ENCODE measurements at regions not wholly inside any gene's neighbourhood (a gene's known extent, or its start where the extent isn't known, plus 50 kb on each side); places are given as distances from the start of the nearest gene placed in this dataset.

DNA sequence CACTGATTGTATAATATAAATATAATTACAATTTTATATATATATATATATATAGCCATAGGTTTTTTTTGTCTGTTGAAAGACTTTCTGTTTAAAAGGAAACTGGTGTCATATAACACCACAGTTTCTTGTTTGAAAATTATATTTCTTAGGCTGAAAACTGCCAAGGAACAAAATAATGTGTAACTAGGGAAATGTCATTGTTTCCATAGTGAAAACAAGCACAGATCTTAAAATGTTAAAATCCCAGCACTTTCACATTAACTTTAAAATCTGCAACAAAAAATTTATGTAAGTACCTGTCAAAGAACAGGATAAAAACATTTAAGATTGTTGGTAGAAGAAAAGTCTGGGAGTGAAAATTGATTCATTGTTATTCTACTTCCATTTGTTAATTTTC, 104.2 kb downstream of the ATP6V1G3 start:
- TF ChIP-seq POLR2AphosphoS5 (IDR thresholded peaks at IDR 0.05; ENCODE audit: insufficient read depth, low read depth, low read length) (no peak), MYC (IDR thresholded peaks at IDR 0.05; ENCODE audit: low read depth, low read length) (no peak), POLR2A (IDR thresholded peaks at IDR 0.05; ENCODE audit: low read depth, low read length) (no peak), EZH2 (IDR thresholded peaks at IDR 0.05; ENCODE audit: borderline replicate concordance, low read depth, low read length, severe bottlenecking) (no peak), MAX (IDR thresholded peaks at IDR 0.05; ENCODE audit: insufficient read depth, insufficient read length) (no peak), JUN (IDR thresholded peaks at IDR 0.05; ENCODE audit: borderline replicate concordance, insufficient read depth, insufficient read length, low read depth) (no peak), FOS (IDR thresholded peaks at IDR 0.05; ENCODE audit: borderline replicate concordance, insufficient read depth, low read length) (no peak), GATA2 (IDR thresholded peaks at IDR 0.05; ENCODE audit: insufficient read depth, insufficient read length, low read depth, low read length) (no peak)
- TF ChIP-seq, protein P1, sequence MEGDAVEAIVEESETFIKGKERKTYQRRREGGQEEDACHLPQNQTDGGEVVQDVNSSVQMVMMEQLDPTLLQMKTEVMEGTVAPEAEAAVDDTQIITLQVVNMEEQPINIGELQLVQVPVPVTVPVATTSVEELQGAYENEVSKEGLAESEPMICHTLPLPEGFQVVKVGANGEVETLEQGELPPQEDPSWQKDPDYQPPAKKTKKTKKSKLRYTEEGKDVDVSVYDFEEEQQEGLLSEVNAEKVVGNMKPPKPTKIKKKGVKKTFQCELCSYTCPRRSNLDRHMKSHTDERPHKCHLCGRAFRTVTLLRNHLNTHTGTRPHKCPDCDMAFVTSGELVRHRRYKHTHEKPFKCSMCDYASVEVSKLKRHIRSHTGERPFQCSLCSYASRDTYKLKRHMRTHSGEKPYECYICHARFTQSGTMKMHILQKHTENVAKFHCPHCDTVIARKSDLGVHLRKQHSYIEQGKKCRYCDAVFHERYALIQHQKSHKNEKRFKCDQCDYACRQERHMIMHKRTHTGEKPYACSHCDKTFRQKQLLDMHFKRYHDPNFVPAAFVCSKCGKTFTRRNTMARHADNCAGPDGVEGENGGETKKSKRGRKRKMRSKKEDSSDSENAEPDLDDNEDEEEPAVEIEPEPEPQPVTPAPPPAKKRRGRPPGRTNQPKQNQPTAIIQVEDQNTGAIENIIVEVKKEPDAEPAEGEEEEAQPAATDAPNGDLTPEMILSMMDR (IDR thresholded peaks at IDR 0.05; ENCODE audit: extremely low read depth in 1 of 2, insufficient read depth in 1 of 2, low read depth in 1 of 2, low read length in 2 of 2) = no peak
